Breast epithelium (tissue), 4 donors: ENCODE measurements at regions not wholly inside any gene's neighbourhood (a gene's known extent, or its start where the extent isn't known, plus 50 kb on each side); places are given as distances from the start of the nearest gene placed in this dataset.

Source experiments
- DNase-seq, 2 donors: peaks; one replicate each; pipeline ENCODE4 v3.0.0-alpha.2; 2019; ENCODE audit warnings: low spot score in 2 of 2
- H3K27ac ChIP-seq, 2 donors: fragments of 200-600 bp; sonication (generic) in 1 of 2; one replicate each; pipeline ENCODE4 v1.5.1; 2016 to 2019; ENCODE audit warnings: mild to moderate bottlenecking in 1 of 2
- H3K27me3 ChIP-seq, 2 donors: fragments of 200-600 bp; sonication (generic) in 1 of 2; one replicate each; pipeline versions ENCODE4 v1.5.1 to v1.6.0; 2017 to 2019; ENCODE audit warnings: control low read depth in 1 of 2, mild to moderate bottlenecking in 1 of 2
- H3K36me3 ChIP-seq: fragments of 200-600 bp; one replicate; pipeline ENCODE4 v1.5.1; 2019
- H3K4me1 ChIP-seq, 2 donors: fragments of 200-600 bp; sonication (generic); one replicate each; pipeline ENCODE4 v1.5.1; 2016 to 2019; ENCODE audit warnings: control low read depth in 1 of 2
- H3K4me3 ChIP-seq, 3 donors: fragments of 200-600 bp; sonication (generic); 1 replicate in 2 of 3; 2 replicates in 1 of 3; pipeline ENCODE4 v1.5.1; 2016 to 2019; ENCODE audit warnings: mild to moderate bottlenecking in 3 of 3, moderate library complexity in 2 of 3
- H3K9me3 ChIP-seq, 2 donors: fragments of 200-600 bp; sonication (generic) in 1 of 2; one replicate each; pipeline ENCODE4 v1.5.1; 2016 to 2019; ENCODE audit warnings: control low read depth in 1 of 2
- POLR2A ChIP-seq: fragments of 450-650 bp; IDR thresholded peaks from one replicate; pipeline ENCODE4 v1.6.1; 2016; ENCODE audit warnings: antibody characterized with exemption, mild to moderate bottlenecking, moderate library complexity
- POLR2AphosphoS5 ChIP-seq, 3 donors: sonication (generic); formaldehyde crosslinking; IDR thresholded peaks; one replicate each; pipeline ENCODE4 v1.6.1; 2017; ENCODE audit warnings: antibody characterized with exemption in 3 of 3
- intact Hi-C: fragments of 100-400 bp; cut with DNase I; formaldehyde crosslinking; loops from one replicate; pipeline ENCODE4 v1.15.1; 2023; ENCODE audit warnings: low total_unique reads
- TF ChIP-seq, protein P1 (sequence below), 3 donors: fragments of 450-650 bp; IDR thresholded peaks; one replicate each; pipeline ENCODE4 v1.5.1; 2016 to 2017; ENCODE audit warnings: antibody characterized with exemption in 3 of 3, mild to moderate bottlenecking in 3 of 3, moderate library complexity in 3 of 3

DNA sequence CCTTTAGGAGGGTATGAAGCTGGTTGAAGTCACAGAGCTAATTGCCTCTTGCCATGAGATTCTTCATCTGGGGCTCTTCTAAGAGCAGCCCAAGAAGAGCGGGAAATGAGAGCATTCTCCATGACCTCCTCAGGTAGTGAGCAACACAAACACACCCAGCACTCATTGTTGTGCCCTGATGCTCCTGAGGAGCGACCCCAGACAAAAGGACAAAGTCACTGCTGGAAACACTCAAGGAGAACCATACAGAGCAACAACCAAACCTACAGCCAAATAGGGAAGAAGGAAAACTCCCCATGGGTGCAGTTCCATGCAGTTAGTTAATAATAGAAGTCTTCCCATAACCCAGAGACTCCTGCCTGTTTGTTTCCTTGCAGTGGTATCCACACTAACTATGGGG lies 426.0 kb upstream of the CRIM1 start:
- Histone ChIP-seq H3K4me1 (no peaks in the 10 kb centered on the region), H3K27me3 (no peaks in the 10 kb centered on the region), H3K36me3 (no peaks in the 10 kb centered on the region), H3K9me3 (no peaks in the 10 kb centered on the region), H3K27ac (no peak overlapping the region), H3K4me3 (no peak overlapping the region)
- DNase-seq = no peak
- TF ChIP-seq, protein P1, sequence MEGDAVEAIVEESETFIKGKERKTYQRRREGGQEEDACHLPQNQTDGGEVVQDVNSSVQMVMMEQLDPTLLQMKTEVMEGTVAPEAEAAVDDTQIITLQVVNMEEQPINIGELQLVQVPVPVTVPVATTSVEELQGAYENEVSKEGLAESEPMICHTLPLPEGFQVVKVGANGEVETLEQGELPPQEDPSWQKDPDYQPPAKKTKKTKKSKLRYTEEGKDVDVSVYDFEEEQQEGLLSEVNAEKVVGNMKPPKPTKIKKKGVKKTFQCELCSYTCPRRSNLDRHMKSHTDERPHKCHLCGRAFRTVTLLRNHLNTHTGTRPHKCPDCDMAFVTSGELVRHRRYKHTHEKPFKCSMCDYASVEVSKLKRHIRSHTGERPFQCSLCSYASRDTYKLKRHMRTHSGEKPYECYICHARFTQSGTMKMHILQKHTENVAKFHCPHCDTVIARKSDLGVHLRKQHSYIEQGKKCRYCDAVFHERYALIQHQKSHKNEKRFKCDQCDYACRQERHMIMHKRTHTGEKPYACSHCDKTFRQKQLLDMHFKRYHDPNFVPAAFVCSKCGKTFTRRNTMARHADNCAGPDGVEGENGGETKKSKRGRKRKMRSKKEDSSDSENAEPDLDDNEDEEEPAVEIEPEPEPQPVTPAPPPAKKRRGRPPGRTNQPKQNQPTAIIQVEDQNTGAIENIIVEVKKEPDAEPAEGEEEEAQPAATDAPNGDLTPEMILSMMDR (IDR thresholded peaks at IDR 0.05) = no peak
- no peak for TF ChIP-seq POLR2AphosphoS5 (IDR thresholded peaks at IDR 0.05)
- intact Hi-C loops = no loop called here

DNA sequence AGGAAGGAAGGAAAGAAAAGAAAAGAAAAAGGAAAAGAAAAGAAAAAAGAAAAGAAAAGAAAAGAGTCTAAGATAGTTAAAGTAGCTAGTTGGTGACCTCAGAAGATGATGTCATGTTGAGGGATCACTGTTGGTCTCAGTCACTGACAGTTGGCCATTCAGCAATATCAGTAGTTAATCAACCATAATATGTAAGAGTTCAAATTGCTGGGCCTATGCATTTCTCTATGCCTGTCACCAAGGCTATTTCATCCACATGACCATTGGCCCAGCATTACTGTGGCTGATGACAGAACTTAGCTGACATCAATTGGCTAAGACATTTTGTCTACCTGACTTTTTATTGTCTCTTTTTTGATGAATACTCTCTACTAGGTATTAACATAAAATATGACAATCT lies 435.5 kb upstream of the CRIM1 start:
- no peak overlapping the region for H3K27ac ChIP-seq
- no peaks in the 10 kb centered on the region for H3K27me3 ChIP-seq
- no peaks in the 10 kb centered on the region for H3K36me3 ChIP-seq
- H3K9me3 ChIP-seq = no peaks in the 10 kb centered on the region
- TF ChIP-seq, protein P1 (IDR thresholded peaks at IDR 0.05) = no peak
- TF ChIP-seq POLR2A (no peak), POLR2AphosphoS5 (IDR thresholded peaks at IDR 0.05) (no peak)
- DNase-seq = no peak
- intact Hi-C loops = no loop called here
- no peaks in the 10 kb centered on the region for H3K4me1 ChIP-seq
- H3K4me3 ChIP-seq = no peak overlapping the region

DNA sequence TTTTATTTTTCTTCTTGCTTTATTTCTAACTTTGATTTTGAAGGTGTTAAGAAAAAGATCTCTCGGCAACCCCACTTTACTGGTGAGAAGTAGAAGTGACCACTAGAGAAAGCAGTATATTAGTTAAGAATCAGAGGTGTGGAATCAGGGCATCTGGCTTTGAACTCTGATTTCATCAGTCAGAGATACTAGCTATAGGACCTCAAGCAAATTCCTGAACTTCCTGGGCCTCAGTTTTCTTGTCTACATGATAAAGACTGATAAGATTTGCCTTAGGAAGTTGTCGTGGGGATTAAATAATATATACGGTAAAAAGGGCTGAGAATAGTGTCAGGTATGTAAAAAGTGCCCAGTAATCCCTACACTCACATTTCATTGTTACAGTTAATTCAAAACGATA lies 440.3 kb upstream of the CRIM1 start:
- DNase-seq = no peak
- Histone ChIP-seq H3K4me1 (no peaks in the 10 kb centered on the region), H3K27me3 (no peaks in the 10 kb centered on the region), H3K27ac (no peak overlapping the region), H3K4me3 (no peak overlapping the region), H3K36me3 (no peaks in the 10 kb centered on the region), H3K9me3 (no peaks in the 10 kb centered on the region)
- no peak for TF ChIP-seq POLR2A
- TF ChIP-seq, protein P1 (IDR thresholded peaks at IDR 0.05) = no peak
- no peak for TF ChIP-seq POLR2AphosphoS5 (IDR thresholded peaks at IDR 0.05)
- intact Hi-C loops = no loop called here

DNA sequence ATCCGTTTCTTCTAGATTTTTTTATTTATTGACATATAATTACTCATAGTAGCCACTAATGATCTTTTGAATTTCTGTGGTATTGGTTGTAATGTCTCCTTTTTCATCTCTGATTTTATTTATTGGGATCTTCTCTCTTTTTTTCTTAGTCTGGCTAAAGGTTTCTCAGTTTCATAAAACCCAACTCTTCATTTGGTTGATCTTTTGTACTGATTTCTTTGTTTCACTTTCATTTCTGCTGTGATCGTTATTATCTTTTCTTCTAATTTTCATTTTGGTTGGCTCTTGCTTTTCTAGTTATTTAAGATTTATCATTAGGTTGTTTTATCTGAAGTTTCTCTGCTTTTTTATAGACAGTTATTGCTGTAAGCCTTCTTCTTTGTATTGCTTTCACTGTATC lies 463.6 kb upstream of the CRIM1 start:
- TF ChIP-seq, protein P1 (IDR thresholded peaks at IDR 0.05) = no peak
- TF ChIP-seq POLR2A = no peak
- no peak for TF ChIP-seq POLR2AphosphoS5 (IDR thresholded peaks at IDR 0.05)
- intact Hi-C loops = no loop called here
- Histone ChIP-seq H3K27me3 (no peaks in the 10 kb centered on the region), H3K9me3 (no peaks in the 10 kb centered on the region), H3K36me3 (no peaks in the 10 kb centered on the region), H3K27ac (no peak overlapping the region), H3K4me1 (no peaks in the 10 kb centered on the region), H3K4me3 (no peak overlapping the region)
- no peak for DNase-seq

DNA sequence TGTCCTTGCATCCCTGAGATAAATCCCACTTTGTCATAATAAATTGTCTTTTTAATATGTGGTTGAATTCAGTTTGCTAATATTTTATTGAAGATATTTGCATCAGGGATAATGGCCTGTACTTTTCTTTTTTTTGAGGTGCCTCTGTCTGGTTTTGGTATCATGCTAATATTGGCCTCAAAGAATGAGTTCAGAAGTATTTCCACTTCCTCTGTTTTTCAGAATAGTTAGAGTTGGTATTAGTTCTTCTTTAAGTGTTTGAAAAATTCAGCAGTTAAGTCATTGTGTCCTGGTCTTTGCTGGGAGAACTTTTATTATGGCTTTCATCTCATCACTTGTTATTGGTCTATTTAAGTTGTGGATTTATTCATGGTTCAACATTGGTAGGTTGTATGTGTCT lies 464.1 kb upstream of the CRIM1 start:
- no peak for DNase-seq
- intact Hi-C loops = no loop called here
- no peaks in the 10 kb centered on the region for H3K36me3 ChIP-seq
- no peak overlapping the region for H3K27ac ChIP-seq
- no peak overlapping the region for H3K4me3 ChIP-seq
- no peaks in the 10 kb centered on the region for H3K9me3 ChIP-seq
- no peaks in the 10 kb centered on the region for H3K4me1 ChIP-seq
- H3K27me3 ChIP-seq = no peaks in the 10 kb centered on the region
- TF ChIP-seq POLR2A (no peak), POLR2AphosphoS5 (IDR thresholded peaks at IDR 0.05) (no peak)
- TF ChIP-seq, protein P1 (IDR thresholded peaks at IDR 0.05) = no peak
